ELR (cell line): ENCODE measurements at regions not wholly inside any gene's neighbourhood (a gene's known extent, or its start where the extent isn't known, plus 50 kb on each side); places are given as distances from the start of the nearest gene placed in this dataset.

Experiments
- DNase-seq: peaks from one replicate; pipeline ENCODE4 v3.0.0-alpha.2; 2015; ENCODE audit warnings: low read depth

GRCh38 chr4:154677300-154677699 is 64.8 kb upstream of the FGG start:
- no peak for DNase-seq

DNA sequence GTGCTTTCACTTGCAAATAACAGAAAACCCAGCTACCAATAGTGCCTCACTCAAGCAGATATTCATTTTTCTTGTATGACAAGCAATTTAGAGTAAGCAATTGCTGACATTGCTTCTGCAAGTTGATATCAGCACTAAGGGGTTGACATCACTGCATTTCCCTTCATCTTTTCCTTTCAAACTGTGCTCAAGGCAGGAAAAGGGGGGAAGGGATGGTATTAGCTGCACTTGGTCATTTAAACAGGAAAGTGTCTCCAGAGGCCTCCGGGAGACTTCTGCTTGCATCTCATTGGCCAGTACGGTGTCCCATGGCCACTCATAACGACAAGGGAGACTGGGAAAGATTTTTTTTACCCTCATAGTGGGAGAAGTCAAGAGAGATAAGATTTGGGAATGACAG is 65.5 kb upstream of the FGG start:
- no peak for DNase-seq

- no peak for DNase-seq
These were observed 59.7 kb upstream of the LRAT start for GRCh38 chr4:154683956-154684681.

DNA sequence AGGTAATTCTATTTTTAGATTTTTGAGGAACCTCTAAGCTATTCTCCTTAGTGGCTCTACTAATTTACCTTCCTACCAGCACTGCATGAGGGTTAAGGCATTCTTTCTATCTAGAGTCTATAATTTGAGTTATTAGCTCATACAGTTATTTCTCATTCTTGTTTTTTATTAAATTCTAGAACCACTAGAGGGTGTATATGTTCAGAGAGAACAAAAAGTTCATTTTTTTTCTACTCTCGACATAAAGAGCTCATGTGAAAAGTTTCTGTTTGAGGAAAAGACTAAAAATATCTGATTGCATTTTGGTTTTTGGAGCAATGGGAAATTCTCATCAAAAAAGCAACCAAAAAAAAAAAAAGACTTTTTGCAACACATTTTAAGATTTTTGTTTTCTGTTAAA is 57.0 kb upstream of the LRAT start:
- DNase-seq = peak; percentile 23

GRCh38 chr4:154687840-154688239 is 56.0 kb upstream of the LRAT start:
- no peak for DNase-seq

DNA sequence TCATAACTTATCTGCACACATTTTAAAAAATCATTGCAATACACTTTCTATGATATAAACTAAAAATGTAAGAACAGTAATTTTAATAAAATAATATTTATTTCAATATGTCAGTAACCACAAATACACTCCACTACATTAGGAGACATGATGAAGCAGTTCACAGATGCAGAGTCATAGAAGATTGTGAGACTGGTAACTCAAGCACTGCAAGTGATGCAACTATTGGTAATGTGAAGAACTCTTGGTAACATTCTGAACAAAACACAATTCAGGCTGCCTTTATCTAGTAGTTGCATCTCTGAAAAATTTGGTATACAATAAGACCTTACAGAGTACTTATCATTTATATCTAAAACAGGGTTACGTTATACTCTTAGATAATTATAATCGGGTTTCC is 52.6 kb upstream of the LRAT start:
- DNase-seq = no peak

GRCh38 chr4:154692304-154692818 is 51.4 kb upstream of the LRAT start:
- no peak for DNase-seq
